Progenitor cell of endocrine pancreas (in vitro differentiated cells): ENCODE measurements at regions not wholly inside any gene's neighbourhood (a gene's known extent, or its start where the extent isn't known, plus 50 kb on each side); places are given as distances from the start of the nearest gene placed in this dataset.

ENCODE experiments used
- DNase-seq: peaks from one replicate; pipeline ENCODE4 v3.0.0; 2021; ENCODE audit warnings: low spot score; ENCODE audit not compliant: unreplicated experiment
- H3K27ac Mint-ChIP-seq: 2 replicates; pipeline ENCODE4 v1.8.0; 2021; ENCODE audit warnings: mild to moderate bottlenecking, moderate library complexity, mixed read lengths
- H3K27me3 Mint-ChIP-seq: 2 replicates; pipeline ENCODE4 v1.8.0; 2021; ENCODE audit warnings: mixed read lengths
- H3K36me3 Mint-ChIP-seq: 2 replicates; pipeline ENCODE4 v1.8.0; 2022; ENCODE audit warnings: mixed read lengths; ENCODE audit not compliant: insufficient read depth
- H3K4me1 Mint-ChIP-seq: 2 replicates; pipeline ENCODE4 v1.8.0; 2021; ENCODE audit warnings: low read depth, mixed read lengths
- H3K4me3 Mint-ChIP-seq: 2 replicates; pipeline ENCODE4 v1.8.0; 2021; ENCODE audit warnings: low read depth, mild to moderate bottlenecking, moderate library complexity, mixed read lengths
- H3K9me3 Mint-ChIP-seq: 2 replicates; pipeline ENCODE4 v1.8.0; 2021; ENCODE audit warnings: low read depth, mixed read lengths
- TF ChIP-seq, protein P1 (sequence below): fragments of 200-600 bp; sonication (generic); IDR thresholded peaks from one replicate; pipeline ENCODE4 v1.5.0; 2021; ENCODE audit warnings: antibody characterized with exemption, mild to moderate bottlenecking; ENCODE audit not compliant: unreplicated experiment

DNA sequence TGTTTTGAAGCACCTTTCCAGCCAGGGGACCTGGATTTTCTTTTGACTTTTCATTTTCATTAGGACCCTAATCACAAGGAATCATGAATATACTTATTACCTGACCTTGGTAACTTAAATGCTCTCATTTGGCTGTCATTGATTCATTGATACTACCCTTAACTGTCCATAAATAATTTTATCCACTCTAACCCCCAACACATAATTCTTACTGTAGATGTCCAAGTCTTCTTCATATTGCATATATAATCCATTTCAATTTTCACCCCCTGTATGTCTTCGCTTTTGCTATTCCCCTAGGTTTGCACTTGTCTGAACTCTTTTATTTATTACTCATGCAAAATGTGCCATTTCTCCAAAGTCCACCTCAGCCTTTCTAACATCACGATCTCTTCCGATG lies 602.9 kb downstream of the MMUT start:
- H3K27me3 Mint-ChIP-seq, result no peaks in the 10 kb centered on the region

DNA sequence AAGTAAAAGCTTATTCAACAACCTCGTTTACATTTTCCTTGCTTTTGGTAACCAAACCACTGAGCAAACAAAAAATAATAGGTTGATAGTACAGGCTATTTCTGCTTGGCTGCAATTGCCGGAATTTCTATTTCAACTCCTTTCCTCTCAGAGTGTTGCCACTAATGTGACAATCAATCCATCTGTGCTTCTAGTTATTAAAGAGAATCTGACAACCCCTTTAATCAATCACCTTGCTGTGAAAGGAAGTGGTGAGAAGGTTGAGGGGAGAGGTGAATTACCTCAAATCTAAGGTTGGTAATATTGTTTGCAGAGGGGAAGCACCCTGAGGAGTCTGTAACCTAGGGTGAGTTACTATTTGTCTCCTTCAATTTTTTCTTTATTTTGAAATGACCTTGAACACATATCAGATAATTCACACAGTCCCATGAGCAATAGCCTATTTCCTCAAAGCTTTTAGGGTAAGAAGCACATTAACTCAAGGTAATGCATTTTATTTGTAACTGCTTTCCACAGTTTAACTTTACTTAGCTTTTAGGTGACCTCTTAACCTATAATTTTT lies 603.4 kb downstream of the MMUT start:
- DNase-seq, result no peak
- TF ChIP-seq, protein P1, sequence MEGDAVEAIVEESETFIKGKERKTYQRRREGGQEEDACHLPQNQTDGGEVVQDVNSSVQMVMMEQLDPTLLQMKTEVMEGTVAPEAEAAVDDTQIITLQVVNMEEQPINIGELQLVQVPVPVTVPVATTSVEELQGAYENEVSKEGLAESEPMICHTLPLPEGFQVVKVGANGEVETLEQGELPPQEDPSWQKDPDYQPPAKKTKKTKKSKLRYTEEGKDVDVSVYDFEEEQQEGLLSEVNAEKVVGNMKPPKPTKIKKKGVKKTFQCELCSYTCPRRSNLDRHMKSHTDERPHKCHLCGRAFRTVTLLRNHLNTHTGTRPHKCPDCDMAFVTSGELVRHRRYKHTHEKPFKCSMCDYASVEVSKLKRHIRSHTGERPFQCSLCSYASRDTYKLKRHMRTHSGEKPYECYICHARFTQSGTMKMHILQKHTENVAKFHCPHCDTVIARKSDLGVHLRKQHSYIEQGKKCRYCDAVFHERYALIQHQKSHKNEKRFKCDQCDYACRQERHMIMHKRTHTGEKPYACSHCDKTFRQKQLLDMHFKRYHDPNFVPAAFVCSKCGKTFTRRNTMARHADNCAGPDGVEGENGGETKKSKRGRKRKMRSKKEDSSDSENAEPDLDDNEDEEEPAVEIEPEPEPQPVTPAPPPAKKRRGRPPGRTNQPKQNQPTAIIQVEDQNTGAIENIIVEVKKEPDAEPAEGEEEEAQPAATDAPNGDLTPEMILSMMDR, result no peak
- Mint-ChIP-seq H3K27ac (no peak overlapping the region), H3K4me3 (no peak overlapping the region), H3K27me3 (no peaks in the 10 kb centered on the region), H3K36me3 (no peaks in the 10 kb centered on the region), H3K9me3 (peaks cover 4% of the 10 kb centered on the region), H3K4me1 (peaks cover 10% of the 10 kb centered on the region)

More for the DNA sequence above, 602.9 kb downstream of the MMUT start:
- TF ChIP-seq, protein P1, result no peak
- Mint-ChIP-seq H3K4me3 (no peak overlapping the region), H3K36me3 (no peaks in the 10 kb centered on the region), H3K4me1 (peaks cover 10% of the 10 kb centered on the region), H3K27ac (no peak overlapping the region), H3K9me3 (peaks cover 6% of the 10 kb centered on the region)
- no peak for DNase-seq

GRCh38 chr6:48845219-48845618 lies 617.8 kb downstream of the MMUT start:
- TF ChIP-seq, protein P1, result no peak
- H3K36me3 Mint-ChIP-seq, result no peaks in the 10 kb centered on the region
- H3K4me3 Mint-ChIP-seq, result no peak overlapping the region
- H3K27me3 Mint-ChIP-seq, result no peaks in the 10 kb centered on the region
- no peak overlapping the region for H3K27ac Mint-ChIP-seq
- H3K4me1 Mint-ChIP-seq, result no peaks in the 10 kb centered on the region
- H3K9me3 Mint-ChIP-seq, result peaks cover 21% of the 10 kb centered on the region
- no peak for DNase-seq

DNA sequence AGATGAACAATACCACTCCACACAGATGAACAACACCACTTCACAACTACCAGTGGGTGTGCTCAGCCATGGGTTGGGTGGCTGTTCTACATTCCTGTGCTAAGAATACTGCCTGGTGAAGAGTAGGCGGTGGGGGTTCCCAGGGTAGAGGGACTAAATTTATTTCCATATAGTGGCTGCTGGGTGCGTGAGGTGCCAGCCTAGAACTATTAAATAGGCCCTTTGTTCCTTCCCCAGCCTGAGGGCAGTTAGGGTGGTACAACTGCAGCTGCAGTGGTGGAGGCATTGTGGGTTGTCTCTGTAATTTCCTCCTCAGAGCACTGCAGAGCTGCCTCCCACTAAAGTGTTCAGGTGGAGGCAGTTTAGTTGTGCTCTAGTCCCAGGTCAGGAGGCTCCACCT lies 618.4 kb downstream of the MMUT start:
- Mint-ChIP-seq H3K27me3 (no peaks in the 10 kb centered on the region), H3K9me3 (peaks cover 24% of the 10 kb centered on the region), H3K36me3 (no peaks in the 10 kb centered on the region), H3K27ac (no peak overlapping the region), H3K4me3 (no peak overlapping the region), H3K4me1 (no peaks in the 10 kb centered on the region)
- TF ChIP-seq, protein P1, result no peak
- no peak for DNase-seq

GRCh38 chr6:48840896-48841295 lies 622.2 kb downstream of the MMUT start:
- no peaks in the 10 kb centered on the region for H3K36me3 Mint-ChIP-seq
- H3K27ac Mint-ChIP-seq, result no peak overlapping the region
- no peak for DNase-seq
- H3K27me3 Mint-ChIP-seq, result no peaks in the 10 kb centered on the region
- peaks cover 27% of the 10 kb centered on the region for H3K9me3 Mint-ChIP-seq
- TF ChIP-seq, protein P1, result no peak
- H3K4me1 Mint-ChIP-seq, result no peaks in the 10 kb centered on the region
- no peak overlapping the region for H3K4me3 Mint-ChIP-seq
